NCI-H2081 (cell line): ENCODE measurements at regions not wholly inside any gene's neighbourhood (a gene's known extent, or its start where the extent isn't known, plus 50 kb on each side); places are given as distances from the start of the nearest gene placed in this dataset.
A peak's percentile ranks its signal among the peaks of the same experiment; 100 is the strongest.
"Not testable (repeated sequence)": the region's sequence is repeated elsewhere in the genome, so short reads cannot be mapped to it uniquely, and the experiment has no call there.

Experiments used
- DNase-seq, 2 experiments: peaks; one replicate each; lab custom pipeline; 2025; lab: John Stamatoyannopoulos, UW

GRCh38 chr10:30701451-30702173, 72.1 kb upstream of the LYZL2 start:
- peak in 1 of 2 experiments; percentile 9 for DNase-seq

GRCh38 chr10:30697806-30698205, 68.3 kb upstream of the LYZL2 start:
- no peak for DNase-seq

GRCh38 chr10:30697221-30697620, 67.7 kb upstream of the LYZL2 start:
- DNase-seq = not testable (repeated sequence)

- DNase-seq = not testable (repeated sequence)
These were observed 67.0 kb upstream of the LYZL2 start for GRCh38 chr10:30696416-30697185.

- not testable (repeated sequence) for DNase-seq
These were observed 66.1 kb upstream of the LYZL2 start for GRCh38 chr10:30695481-30696236.

- DNase-seq = no peak
These were observed 65.1 kb upstream of the LYZL2 start for GRCh38 chr10:30694518-30695228.

GRCh38 chr10:30691639-30692015, 62.1 kb upstream of the LYZL2 start:
- DNase-seq = no peak

GRCh38 chr10:30690948-30691638, 61.5 kb upstream of the LYZL2 start:
- not testable (repeated sequence) for DNase-seq

GRCh38 chr10:30688456-30688855, 58.9 kb upstream of the LYZL2 start:
- DNase-seq = no peak

- peak; percentile 37 to 64 for DNase-seq
These were observed 58.2 kb upstream of the LYZL2 start for GRCh38 chr10:30687698-30688213.

- DNase-seq = no peak
These were observed 57.2 kb upstream of the LYZL2 start for GRCh38 chr10:30686708-30687107.

GRCh38 chr10:30683496-30683895, 53.9 kb upstream of the LYZL2 start:
- DNase-seq = no peak

GRCh38 chr10:30682377-30683199, 53.0 kb upstream of the LYZL2 start:
- not testable (repeated sequence) for DNase-seq

- no peak for DNase-seq
These were observed 51.4 kb upstream of the LYZL2 start for GRCh38 chr10:30680908-30681307.
